Esophagus squamous epithelium (tissue), 5 donors: ENCODE measurements at regions not wholly inside any gene's neighbourhood (a gene's known extent, or its start where the extent isn't known, plus 50 kb on each side); places are given as distances from the start of the nearest gene placed in this dataset.

Experiments used
- DNase-seq: peaks from one replicate; lab custom pipeline; 2025; lab: John Stamatoyannopoulos, UW
- H3K27ac ChIP-seq, 4 donors: fragments of 200-600 bp; sonication (generic); one replicate each; pipeline ENCODE4 v1.5.1; 2016 to 2019; ENCODE audit warnings: mild to moderate bottlenecking in 1 of 4
- H3K27me3 ChIP-seq, 4 donors: fragments of 200-600 bp; sonication (generic); 1 replicate in 3 of 4; 2 replicates in 1 of 4; pipeline versions ENCODE4 v1.5.1 to v1.6.0; 2017 to 2021; ENCODE audit warnings: antibody characterized with exemption in 1 of 4
- H3K36me3 ChIP-seq, 3 donors: fragments of 200-600 bp; sonication (generic); one replicate each; pipeline ENCODE4 v1.5.1; 2016 to 2019
- H3K4me1 ChIP-seq, 3 donors: fragments of 200-600 bp; sonication (generic); one replicate each; pipeline ENCODE4 v1.5.1; 2017 to 2019
- H3K4me3 ChIP-seq, 4 donors: fragments of 200-600 bp; sonication (generic); 1 replicate in 3 of 4; 2 replicates in 1 of 4; pipeline ENCODE4 v1.5.1; 2016 to 2019; ENCODE audit warnings: mild to moderate bottlenecking in 2 of 4, moderate library complexity in 1 of 4
- H3K9me3 ChIP-seq, 3 donors: fragments of 200-600 bp; sonication (generic); one replicate each; pipeline ENCODE4 v1.5.1; 2016 to 2019
- CTCF ChIP-seq, 6 experiments: fragments of 450-650 bp in 4 of 6; fragments of 200-600 bp in 2 of 6; sonication (generic) in 2 of 6; IDR thresholded peaks; one replicate each; pipeline ENCODE4 v1.5.1; 2016 to 2019; ENCODE audit warnings: antibody characterized with exemption in 6 of 6, mild to moderate bottlenecking in 4 of 6, moderate library complexity in 4 of 6
- POLR2A ChIP-seq, 4 donors: fragments of 450-650 bp; IDR thresholded peaks; one replicate each; pipeline ENCODE4 v1.6.1; 2017; ENCODE audit warnings: antibody characterized with exemption in 4 of 4, mild to moderate bottlenecking in 4 of 4, moderate library complexity in 3 of 4
- WGBS, 2 donors: methylation state at CpG; one replicate each; pipeline ENCODE4 v1.1.5; 2018; 5-methylcytosine and 5-hydroxymethylcytosine counted together
- intact Hi-C: fragments of 100-400 bp; cut with DNase I; formaldehyde crosslinking; loops from one replicate; pipeline ENCODE4 v1.15.0; 2022
- donor health status: DM: yes; HTN: yes; CAD: no.

GRCh38 chr6:101294676-101295075, 98.8 kb upstream of the GRIK2 start:
- no peak overlapping the region for H3K4me3 ChIP-seq
- H3K27me3 ChIP-seq: no peaks in the 10 kb centered on the region
- intact Hi-C loops: no loop called here
- DNase-seq: no peak
- H3K4me1 ChIP-seq: no peaks in the 10 kb centered on the region
- no peak for TF ChIP-seq POLR2A (IDR thresholded peaks at IDR 0.05)
- TF ChIP-seq CTCF (IDR thresholded peaks at IDR 0.05): no peak
- no peak overlapping the region for H3K27ac ChIP-seq
- H3K36me3 ChIP-seq: no peaks in the 10 kb centered on the region
- no peaks in the 10 kb centered on the region for H3K9me3 ChIP-seq

- 42% methylated on average over 6 of the region's 6 CpGs for WGBS, 2 donors
These were observed 97.1 kb upstream of the GRIK2 start for GRCh38 chr6:101296169-101296960.

GRCh38 chr6:101302593-101302992, 90.9 kb upstream of the GRIK2 start:
- Histone ChIP-seq H3K9me3 (peaks cover 0 to 11% (median 6%) of the 10 kb centered on the region in 3 donors), H3K36me3 (no peaks in the 10 kb centered on the region), H3K27me3 (no peaks in the 10 kb centered on the region), H3K4me1 (no peaks in the 10 kb centered on the region), H3K4me3 (no peak overlapping the region), H3K27ac (no peak overlapping the region)
- intact Hi-C loops: no loop called here
- no peak for TF ChIP-seq POLR2A (IDR thresholded peaks at IDR 0.05)
- TF ChIP-seq CTCF (IDR thresholded peaks at IDR 0.05): no peak
- no peak for DNase-seq
- WGBS, 2 donors: 55 to 83% methylated on average over 1 of the region's 1 CpG

More at GRCh38 chr6:101296169-101296960, 97.1 kb upstream of the GRIK2 start:
- intact Hi-C loops: no loop called here
- Histone ChIP-seq H3K4me1 (no peaks in the 10 kb centered on the region), H3K4me3 (no peak overlapping the region), H3K36me3 (no peaks in the 10 kb centered on the region), H3K27ac (no peak overlapping the region), H3K27me3 (no peaks in the 10 kb centered on the region), H3K9me3 (no peaks in the 10 kb centered on the region)
- DNase-seq: no peak
- TF ChIP-seq POLR2A (IDR thresholded peaks at IDR 0.05) (no peak), CTCF (IDR thresholded peaks at IDR 0.05) (no peak)

GRCh38 chr6:101303495-101303894, 90.0 kb upstream of the GRIK2 start:
- H3K9me3 ChIP-seq: peaks cover 0 to 11% (median 6%) of the 10 kb centered on the region in 3 donors
- 69 to 87% methylated on average over 2 of the region's 2 CpGs for WGBS, 2 donors
- H3K4me3 ChIP-seq: no peak overlapping the region
- H3K4me1 ChIP-seq: no peaks in the 10 kb centered on the region
- no peaks in the 10 kb centered on the region for H3K36me3 ChIP-seq
- H3K27me3 ChIP-seq: no peaks in the 10 kb centered on the region
- no peak for DNase-seq
- no peak overlapping the region for H3K27ac ChIP-seq
- TF ChIP-seq POLR2A (IDR thresholded peaks at IDR 0.05): no peak
- no peak for TF ChIP-seq CTCF (IDR thresholded peaks at IDR 0.05)
- intact Hi-C loops: no loop called here

GRCh38 chr6:101312652-101313051, 80.9 kb upstream of the GRIK2 start:
- TF ChIP-seq POLR2A (IDR thresholded peaks at IDR 0.05): no peak
- TF ChIP-seq CTCF (IDR thresholded peaks at IDR 0.05): no peak
- no peaks in the 10 kb centered on the region for H3K9me3 ChIP-seq
- WGBS, 2 donors: 47 to 73% methylated on average over 2 of the region's 2 CpGs
- no peaks in the 10 kb centered on the region for H3K36me3 ChIP-seq
- H3K27ac ChIP-seq: no peak overlapping the region
- H3K4me1 ChIP-seq: no peaks in the 10 kb centered on the region
- H3K27me3 ChIP-seq: no peaks in the 10 kb centered on the region
- intact Hi-C loops: no loop called here
- H3K4me3 ChIP-seq: no peak overlapping the region
- DNase-seq: no peak
